ENCODE measurements at regions not wholly inside any gene's neighbourhood (a gene's known extent, or its start where the extent isn't known, plus 50 kb on each side); places are given as distances from the start of the nearest gene placed in this dataset.
"Not testable (repeated sequence)": the region's sequence is repeated elsewhere in the genome, so short reads cannot be mapped to it uniquely, and the experiment has no call there.

DNA sequence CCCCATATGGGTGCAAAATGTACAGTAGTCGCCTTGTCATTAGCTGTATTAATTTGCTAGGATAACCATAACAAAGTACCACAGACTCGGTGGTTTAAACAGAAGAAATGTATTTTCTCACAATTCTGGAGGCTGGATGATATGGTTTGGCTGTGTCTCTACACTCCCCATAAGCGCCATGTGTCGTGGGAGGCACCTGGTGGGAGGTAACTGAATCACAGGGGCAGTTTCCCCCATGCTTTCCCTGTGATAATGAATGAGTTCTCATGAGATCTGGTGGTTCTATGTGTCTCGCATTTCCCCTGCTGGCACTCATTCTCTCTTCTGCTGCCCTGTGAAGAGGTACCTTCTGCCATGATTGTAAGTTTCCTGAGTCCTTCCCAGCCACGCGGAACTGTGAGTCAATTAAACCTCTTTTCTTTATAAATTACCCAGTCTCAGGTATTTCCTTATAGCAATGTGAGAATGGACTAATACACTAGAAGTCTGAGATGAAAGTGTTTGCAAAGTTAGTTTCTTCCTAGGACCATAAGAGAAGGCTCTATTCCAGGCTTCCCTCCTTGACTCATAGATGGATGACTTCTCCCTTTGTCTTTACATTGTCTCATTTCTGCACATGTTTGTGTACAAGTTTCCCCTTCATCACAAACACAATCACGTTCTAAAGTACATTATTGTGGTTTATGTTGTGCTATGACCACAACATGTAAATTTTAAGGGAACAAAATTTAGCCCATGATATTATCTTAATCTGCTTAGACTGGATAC is 1442.6 kb downstream of the SUCLG1 start:
- Mint-ChIP-seq H3K4me3 (no peak overlapping the region), H3K9me3 (peaks cover 15 to 16% of the 10 kb centered on the region in 2 donors), H3K27me3 (no peaks in the 10 kb centered on the region), H3K27ac (no peak overlapping the region), H3K4me1 (no peaks in the 10 kb centered on the region)
- ATAC-seq: no peak
- DNase-seq: no peak

DNA sequence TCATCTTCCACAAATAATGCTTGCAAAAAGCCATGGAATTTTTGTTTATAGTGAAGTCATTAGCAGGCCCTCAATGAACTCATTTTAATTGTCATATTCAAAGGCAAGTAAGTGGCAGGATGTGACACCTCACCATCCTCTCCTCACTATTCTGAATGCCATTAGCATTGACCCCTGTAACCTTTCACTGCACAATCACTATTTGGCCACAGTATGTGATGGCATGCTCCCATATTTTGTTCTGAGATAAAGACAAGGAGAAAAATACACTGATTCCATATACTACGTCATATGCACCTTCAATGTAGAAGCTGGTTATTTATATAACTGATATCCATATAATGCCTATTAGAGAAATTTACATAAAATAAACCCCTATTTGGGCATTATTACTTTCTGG is 1443.2 kb downstream of the SUCLG1 start:
- H3K4me3 Mint-ChIP-seq: no peak overlapping the region
- no peak overlapping the region for H3K27ac Mint-ChIP-seq
- ATAC-seq (no peak), DNase-seq (no peak)
- H3K27me3 Mint-ChIP-seq: no peaks in the 10 kb centered on the region
- H3K4me1 Mint-ChIP-seq: no peaks in the 10 kb centered on the region
- peaks cover 12 to 13% of the 10 kb centered on the region in 2 donors for H3K9me3 Mint-ChIP-seq

DNA sequence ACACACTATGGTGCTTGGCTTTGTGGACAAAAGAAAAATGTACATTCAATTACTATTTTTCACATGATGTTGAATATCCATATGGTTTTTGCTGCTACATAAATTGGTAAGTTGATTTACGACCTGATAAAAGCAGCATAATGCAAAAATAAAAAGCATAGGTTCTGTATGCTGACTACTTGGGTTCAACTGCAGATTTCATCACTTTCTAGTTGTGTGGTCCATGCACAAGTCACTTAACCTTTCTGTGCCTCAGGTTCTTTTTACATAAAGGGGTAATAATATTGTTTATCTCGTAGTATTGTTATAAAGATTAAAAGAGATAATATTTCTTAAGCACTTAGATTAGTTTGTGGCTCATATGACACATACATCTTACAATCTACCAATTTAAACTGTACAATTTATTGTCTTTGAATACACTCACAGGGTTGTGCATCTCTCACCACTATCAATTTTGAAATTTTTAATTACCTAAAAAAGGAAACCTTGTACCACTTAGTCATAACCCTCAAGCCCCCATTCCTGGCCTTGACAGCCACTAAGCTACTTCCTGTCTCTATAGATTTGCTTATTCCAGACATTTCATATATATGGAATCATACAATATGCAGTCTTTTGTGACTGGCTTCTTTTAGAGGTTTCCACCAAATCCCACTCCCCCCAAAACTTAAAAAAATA is 1443.9 kb downstream of the SUCLG1 start:
- Mint-ChIP-seq H3K9me3 (peaks cover 7 to 10% of the 10 kb centered on the region in 2 donors), H3K27ac (no peak overlapping the region), H3K4me1 (no peaks in the 10 kb centered on the region), H3K4me3 (no peak overlapping the region), H3K27me3 (no peaks in the 10 kb centered on the region)
- no peak for DNase-seq
- no peak for ATAC-seq

DNA sequence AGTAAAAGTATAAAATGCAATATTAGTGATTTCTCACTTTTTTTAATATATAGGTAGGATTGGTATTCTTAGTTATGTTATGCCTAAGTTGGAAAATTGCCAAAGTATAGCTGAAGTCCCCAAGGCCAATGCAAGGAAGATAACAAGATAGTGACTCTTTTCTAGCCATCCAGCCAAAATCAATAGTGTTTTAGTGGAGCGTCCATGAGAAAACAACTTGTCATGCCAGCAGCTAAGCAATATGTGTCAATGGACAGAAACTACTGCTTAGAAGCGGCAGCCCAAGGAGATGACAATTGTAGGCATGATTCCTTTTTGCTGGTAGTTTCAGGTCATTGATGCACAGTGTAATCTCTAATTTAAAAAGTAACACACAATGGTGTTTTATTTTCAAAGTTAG is 1444.6 kb downstream of the SUCLG1 start:
- DNase-seq (no peak), ATAC-seq (no peak)
- no peaks in the 10 kb centered on the region for H3K27me3 Mint-ChIP-seq
- H3K4me1 Mint-ChIP-seq: no peaks in the 10 kb centered on the region
- no peak overlapping the region for H3K4me3 Mint-ChIP-seq
- no peak overlapping the region for H3K27ac Mint-ChIP-seq
- H3K9me3 Mint-ChIP-seq: peaks cover 0 to 10% of the 10 kb centered on the region in 2 donors

DNA sequence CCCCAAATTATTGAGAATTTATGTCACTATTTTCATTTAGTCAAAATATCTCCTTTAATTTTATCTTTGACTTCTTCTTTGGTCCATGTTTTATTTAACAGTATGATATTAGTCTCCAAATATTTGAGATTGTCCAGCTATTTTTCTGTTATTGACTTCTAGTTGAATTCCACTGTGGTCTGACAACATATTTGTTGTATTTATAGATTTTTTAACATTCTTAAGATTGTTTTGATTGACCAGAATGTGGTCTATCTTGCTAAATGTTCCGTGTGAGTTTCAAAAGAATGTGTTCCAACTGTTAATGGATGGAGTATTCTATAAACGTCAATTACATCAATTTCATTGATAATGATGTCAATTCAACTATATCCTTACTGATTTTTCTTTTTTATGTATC is 1452.1 kb downstream of the SUCLG1 start:
- Mint-ChIP-seq H3K27ac (no peak overlapping the region), H3K4me1 (no peaks in the 10 kb centered on the region), H3K4me3 (no peak overlapping the region), H3K9me3 (no peaks in the 10 kb centered on the region), H3K27me3 (no peaks in the 10 kb centered on the region)
- no peak for ATAC-seq
- DNase-seq: no peak

DNA sequence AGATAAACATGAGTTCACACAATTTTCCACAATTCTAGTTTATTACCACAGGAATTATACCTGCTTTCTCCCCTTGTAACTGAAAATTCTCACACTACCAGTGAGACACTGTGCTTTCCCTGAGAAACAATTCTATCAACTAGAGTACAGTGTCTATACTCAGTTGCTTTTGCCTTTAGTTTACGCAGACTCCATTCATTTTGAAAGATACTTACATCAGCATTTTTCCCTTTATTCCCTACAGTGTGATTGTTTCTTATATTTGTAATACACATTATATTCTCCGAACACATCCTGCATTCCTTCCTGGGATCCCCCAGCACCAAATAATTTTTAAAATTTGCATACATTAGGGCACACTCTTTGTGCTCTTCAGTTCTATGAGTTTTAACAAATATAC is 1455.5 kb downstream of the SUCLG1 start:
- ATAC-seq (no peak), DNase-seq (no peak)
- H3K27ac Mint-ChIP-seq: no peak overlapping the region
- H3K4me3 Mint-ChIP-seq: no peak overlapping the region
- no peaks in the 10 kb centered on the region for H3K4me1 Mint-ChIP-seq
- no peaks in the 10 kb centered on the region for H3K27me3 Mint-ChIP-seq
- peaks cover 5 to 8% of the 10 kb centered on the region in 2 donors for H3K9me3 Mint-ChIP-seq

DNA sequence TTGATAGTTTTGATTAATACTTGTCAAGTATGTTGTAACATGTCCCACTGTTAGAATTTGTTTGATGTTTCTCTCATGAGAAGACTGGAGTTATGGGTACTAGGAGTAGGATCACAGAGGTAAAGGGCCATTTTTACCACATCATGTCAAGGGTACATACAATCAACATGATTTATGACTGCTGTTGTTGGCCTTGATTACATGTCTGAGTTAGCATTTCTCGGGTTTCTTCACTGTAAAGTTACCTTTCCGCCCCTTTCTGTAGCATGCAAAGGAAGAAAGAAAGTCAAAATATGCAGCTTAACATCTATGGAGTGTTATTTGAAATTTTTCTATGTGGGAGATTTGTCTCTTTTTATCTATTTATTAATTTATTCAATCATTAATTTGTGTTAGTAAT is 1456.4 kb downstream of the SUCLG1 start:
- H3K9me3 Mint-ChIP-seq: peaks cover 5 to 8% of the 10 kb centered on the region in 2 donors
- no peak overlapping the region for H3K27ac Mint-ChIP-seq
- ATAC-seq: no peak
- H3K4me1 Mint-ChIP-seq: no peaks in the 10 kb centered on the region
- H3K27me3 Mint-ChIP-seq: no peaks in the 10 kb centered on the region
- no peak overlapping the region for H3K4me3 Mint-ChIP-seq
- DNase-seq: no peak

DNA sequence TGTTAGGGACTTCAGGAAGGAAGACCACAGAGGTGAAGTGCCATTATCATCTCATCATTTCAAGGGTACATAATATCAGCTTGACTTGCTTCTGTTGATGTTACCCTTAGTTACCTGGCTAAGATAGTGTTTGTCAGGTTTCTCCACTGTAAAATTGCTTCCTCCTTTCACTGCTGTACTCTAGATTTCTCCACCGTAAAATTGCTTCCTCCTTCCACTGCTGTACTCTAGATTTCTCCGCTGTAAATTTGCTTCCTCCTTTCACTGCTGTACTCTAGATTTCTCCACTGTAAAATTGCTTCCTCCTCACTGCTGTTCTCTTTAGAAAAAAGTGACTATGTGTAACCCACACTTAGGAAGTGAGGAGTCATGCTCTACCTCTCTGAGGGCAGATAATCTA is 1460.3 kb downstream of the SUCLG1 start:
- no peak overlapping the region for H3K4me3 Mint-ChIP-seq
- no peak for DNase-seq
- ATAC-seq: no peak
- peaks cover 8 to 9% of the 10 kb centered on the region in 2 donors for H3K9me3 Mint-ChIP-seq
- H3K27me3 Mint-ChIP-seq: no peaks in the 10 kb centered on the region
- H3K27ac Mint-ChIP-seq: no peak overlapping the region
- H3K4me1 Mint-ChIP-seq: no peaks in the 10 kb centered on the region

DNA sequence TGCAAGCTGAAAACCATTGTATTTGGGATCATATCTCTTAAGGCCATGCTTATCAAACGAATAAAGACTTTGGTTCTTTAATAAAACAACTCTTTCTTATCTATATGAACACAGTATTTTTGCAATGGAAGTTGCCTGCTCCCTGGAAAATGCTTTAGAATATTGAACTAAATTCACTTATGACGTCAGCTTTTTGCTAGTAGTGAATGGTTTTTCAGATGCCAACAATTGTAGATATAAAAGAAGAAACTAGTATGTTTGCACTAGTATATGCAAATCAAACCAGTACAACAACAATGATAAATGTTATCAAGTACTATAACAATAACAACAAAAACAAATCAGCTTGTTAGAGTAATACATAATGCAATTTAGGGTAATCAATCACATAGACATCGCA is 1462.9 kb downstream of the SUCLG1 start:
- Mint-ChIP-seq H3K9me3 (peaks cover 8 to 9% of the 10 kb centered on the region in 2 donors), H3K27me3 (no peaks in the 10 kb centered on the region), H3K4me3 (no peak overlapping the region), H3K4me1 (no peaks in the 10 kb centered on the region), H3K27ac (no peak overlapping the region)
- no peak for DNase-seq
- ATAC-seq: no peak

DNA sequence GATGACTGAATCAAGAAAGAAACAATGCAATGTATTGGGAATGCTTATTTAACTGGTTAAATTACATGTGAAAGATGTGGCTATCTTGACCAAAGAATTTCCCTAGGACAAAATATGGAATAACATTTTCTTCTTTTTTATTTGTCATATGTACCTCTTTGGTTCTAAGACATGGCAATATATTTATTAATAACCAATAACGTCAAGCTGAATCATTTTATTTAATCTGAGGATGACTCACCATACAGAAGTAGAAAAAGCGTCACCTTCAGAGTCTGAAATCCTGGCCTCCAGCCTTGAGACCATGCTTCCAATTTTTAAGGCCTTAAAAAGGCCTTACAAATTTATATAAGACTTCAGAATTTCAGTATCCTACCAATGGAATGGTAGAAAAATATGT is 1464.9 kb downstream of the SUCLG1 start:
- no peaks in the 10 kb centered on the region for H3K4me1 Mint-ChIP-seq
- ATAC-seq (no peak), DNase-seq (no peak)
- no peaks in the 10 kb centered on the region for H3K27me3 Mint-ChIP-seq
- no peak overlapping the region for H3K4me3 Mint-ChIP-seq
- H3K9me3 Mint-ChIP-seq: peaks cover 0 to 4% of the 10 kb centered on the region in 2 donors
- no peak overlapping the region for H3K27ac Mint-ChIP-seq

DNA sequence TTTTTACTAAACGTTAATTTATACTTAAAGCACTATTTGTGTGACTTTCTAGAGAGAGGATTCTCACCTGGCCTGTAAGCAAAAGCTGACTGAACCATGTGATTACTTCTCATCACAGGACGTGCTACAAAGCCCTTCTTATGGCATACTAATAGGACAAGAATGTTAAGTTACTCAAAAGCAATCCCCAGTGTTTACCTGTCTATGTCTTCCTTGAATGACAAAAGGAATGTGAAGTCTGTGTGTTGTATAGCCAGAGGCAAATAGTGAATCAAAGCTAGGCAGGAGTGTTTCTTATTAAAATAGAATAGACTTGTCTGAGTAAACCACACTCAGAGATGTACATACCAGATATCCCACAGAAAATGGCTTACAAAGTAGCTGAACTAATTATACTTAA is 1465.5 kb downstream of the SUCLG1 start:
- no peak for ATAC-seq
- no peaks in the 10 kb centered on the region for H3K27me3 Mint-ChIP-seq
- H3K4me3 Mint-ChIP-seq: no peak overlapping the region
- DNase-seq: no peak
- no peak overlapping the region for H3K27ac Mint-ChIP-seq
- no peaks in the 10 kb centered on the region for H3K4me1 Mint-ChIP-seq
- H3K9me3 Mint-ChIP-seq: peaks cover 0 to 4% of the 10 kb centered on the region in 2 donors

DNA sequence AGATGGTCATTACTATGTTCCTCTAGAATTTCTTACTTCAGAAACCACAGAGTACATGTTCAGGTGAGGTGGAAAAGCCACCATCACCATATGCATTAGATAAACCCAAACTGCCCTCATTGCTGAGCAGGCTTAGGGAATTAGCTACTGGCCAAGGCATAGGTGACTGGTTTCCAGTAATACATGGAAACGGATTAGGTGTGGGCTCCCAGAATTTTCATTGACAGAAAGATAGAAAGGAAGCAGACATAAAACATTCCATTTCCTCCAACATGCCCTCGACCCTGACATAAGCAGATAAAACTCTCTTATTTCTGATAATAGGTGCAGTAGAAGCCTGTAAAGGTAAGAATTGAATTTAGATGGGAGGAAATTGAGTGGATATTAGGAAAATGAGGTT is 1466.1 kb downstream of the SUCLG1 start:
- ATAC-seq: no peak

DNA sequence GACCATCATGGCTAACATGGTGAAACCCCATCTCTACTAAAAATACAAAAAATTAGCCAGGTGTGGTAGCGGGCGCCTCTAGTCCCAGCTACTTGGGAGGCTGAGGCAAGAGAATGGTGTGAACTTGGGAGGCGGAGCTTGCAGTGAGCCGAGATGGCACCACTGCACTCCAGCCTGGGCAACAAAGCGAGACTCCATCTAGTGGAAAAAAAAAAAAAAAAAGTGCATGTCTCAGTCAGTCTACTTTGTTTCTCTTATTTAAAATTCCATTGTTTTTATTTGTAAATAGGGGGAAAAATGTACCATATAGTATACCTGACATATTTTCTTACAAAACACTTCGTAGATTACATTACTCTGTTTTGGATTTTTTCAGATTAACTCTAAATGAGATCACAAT is 1471.4 kb downstream of the SUCLG1 start:
- not testable (repeated sequence) for H3K9me3 Mint-ChIP-seq, ATAC-seq, H3K4me1 Mint-ChIP-seq, DNase-seq, H3K4me3 Mint-ChIP-seq, H3K27ac Mint-ChIP-seq, H3K27me3 Mint-ChIP-seq

More for the DNA sequence above, 1466.1 kb downstream of the SUCLG1 start:
- Mint-ChIP-seq H3K27me3 (no peaks in the 10 kb centered on the region), H3K9me3 (peaks cover 0 to 4% of the 10 kb centered on the region in 2 donors), H3K4me3 (no peak overlapping the region), H3K27ac (no peak overlapping the region), H3K4me1 (no peaks in the 10 kb centered on the region)
- no peak for DNase-seq

DNA sequence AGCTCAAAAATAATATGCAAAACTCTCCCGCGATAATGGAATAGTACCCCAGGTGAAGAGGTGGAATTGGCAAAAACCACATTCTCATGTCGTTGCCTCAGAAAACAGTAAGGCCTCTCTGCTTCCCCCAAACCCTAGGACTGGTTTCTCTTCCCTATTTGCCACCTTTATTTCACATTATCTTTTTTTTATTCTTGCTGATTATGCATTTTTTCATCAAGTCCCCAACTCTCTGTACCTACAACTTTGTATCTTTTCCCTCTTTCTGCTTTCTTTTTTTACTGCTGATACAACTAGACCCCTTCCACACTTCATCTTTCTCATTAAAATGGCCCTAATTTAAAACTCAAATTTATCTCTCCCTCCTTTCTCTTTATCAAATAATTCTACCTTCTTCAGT is 1472.2 kb downstream of the SUCLG1 start:
- Mint-ChIP-seq H3K27me3 (no peaks in the 10 kb centered on the region), H3K4me3 (no peak overlapping the region), H3K9me3 (peaks cover 0 to 10% of the 10 kb centered on the region in 2 donors), H3K27ac (no peak overlapping the region), H3K4me1 (no peaks in the 10 kb centered on the region)
- ATAC-seq (no peak), DNase-seq (no peak)

DNA sequence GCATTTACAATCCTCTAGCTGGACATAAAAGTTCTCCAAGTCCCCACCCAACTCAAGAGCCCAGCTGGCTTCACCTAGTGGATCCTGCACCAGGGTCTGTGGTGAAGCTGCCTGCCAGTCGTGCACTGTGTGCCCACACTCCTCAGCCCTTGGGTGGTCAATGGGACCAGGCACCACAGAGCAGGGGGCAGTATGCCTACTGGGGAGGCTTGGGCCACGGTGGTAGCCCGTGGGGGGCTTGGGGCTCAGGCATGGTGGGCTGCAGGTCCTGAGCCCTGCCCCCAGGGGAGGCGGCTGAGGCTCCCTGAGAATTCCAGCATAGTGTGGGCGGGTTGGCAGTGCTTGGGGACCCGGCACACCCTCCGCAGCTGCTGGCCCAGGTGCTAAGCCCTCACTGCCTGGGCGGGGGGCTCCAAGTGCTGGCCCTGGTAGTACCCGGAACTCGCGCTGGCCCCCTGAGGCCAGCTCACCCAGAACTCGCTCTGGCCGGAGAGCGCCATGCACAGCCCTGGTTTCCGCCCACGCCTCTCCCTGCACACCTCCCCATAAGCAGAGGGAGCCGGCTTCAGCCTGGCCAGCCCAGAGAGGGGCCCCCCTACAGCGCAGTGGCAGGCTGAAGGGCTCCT is 1473.4 kb downstream of the SUCLG1 start:
- peaks cover 0 to 11% of the 10 kb centered on the region in 2 donors for H3K9me3 Mint-ChIP-seq
- DNase-seq (no peak), ATAC-seq (no peak)

DNA sequence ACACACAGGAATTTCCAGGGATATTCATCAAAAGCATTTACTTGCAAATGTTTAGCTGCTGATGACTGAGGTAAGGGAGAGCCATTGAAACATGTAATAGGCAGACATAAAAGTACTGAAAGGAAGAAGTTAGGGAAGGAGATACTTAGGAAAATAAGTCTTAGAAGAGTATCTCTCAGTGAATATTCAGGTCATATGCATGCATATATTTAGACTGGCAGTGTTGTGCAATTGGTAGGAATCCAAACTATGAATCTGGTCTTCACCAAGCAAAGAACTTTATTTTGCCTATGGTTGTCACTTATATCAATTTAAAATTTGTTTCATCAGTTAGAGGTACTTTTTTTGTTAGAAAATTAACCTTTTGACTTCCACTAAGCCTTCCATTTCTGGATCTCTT is 1490.7 kb downstream of the SUCLG1 start:
- no peak overlapping the region for H3K4me3 Mint-ChIP-seq
- no peak overlapping the region for H3K27ac Mint-ChIP-seq
- DNase-seq (no peak), ATAC-seq (no peak)
- no peaks in the 10 kb centered on the region for H3K27me3 Mint-ChIP-seq
- H3K4me1 Mint-ChIP-seq: no peaks in the 10 kb centered on the region
- peaks cover 0 to 8% of the 10 kb centered on the region in 2 donors for H3K9me3 Mint-ChIP-seq

More for the DNA sequence above, 1473.4 kb downstream of the SUCLG1 start:
- no peaks in the 10 kb centered on the region for H3K4me1 Mint-ChIP-seq
- H3K27ac Mint-ChIP-seq: no peak overlapping the region
- H3K4me3 Mint-ChIP-seq: no peak overlapping the region
- no peaks in the 10 kb centered on the region for H3K27me3 Mint-ChIP-seq

Measured in stimulated activated naive CD8-positive, alpha-beta T cell treated with anti-CD3 and anti-CD28 coated beads, Interleukin-15, amount 100 ng/mL, for 72 hours (primary cell).